GM23338 (cell line): ENCODE measurements at regions not wholly inside any gene's neighbourhood (a gene's known extent, or its start where the extent isn't known, plus 50 kb on each side); places are given as distances from the start of the nearest gene placed in this dataset.

Experiments
- ATAC-seq: fragments of 200-7000 bp; cut with Tn5 transposase; 3 replicates; pipeline ENCODE4 v1.9.1; 2020
- DNase-seq: peaks from one replicate; pipeline ENCODE4 v3.0.0-alpha.2; 2015; ENCODE audit warnings: low spot score
- H2AFZ ChIP-seq: fragments of 200-600 bp; sonication (generic); 2 replicates; pipeline ENCODE4 v1.8.0; 2016; ENCODE audit warnings: antibody characterized with exemption, mild to moderate bottlenecking, moderate library complexity
- H3F3A ChIP-seq: fragments of 200-600 bp; sonication (generic); replicated peaks from 2 replicates; pipeline ENCODE4 v1.8.0; 2017; ENCODE audit warnings: antibody characterized with exemption, mixed run types, low read depth
- H3K27ac ChIP-seq: fragments of 200-600 bp; sonication (generic); 2 replicates; pipeline ENCODE4 v1.6.1; 2016; ENCODE audit warnings: low read depth
- H3K27me3 ChIP-seq: fragments of 200-600 bp; sonication (generic); 2 replicates; pipeline ENCODE4 v1.8.0; 2016; ENCODE audit warnings: mild to moderate bottlenecking, mixed run types, moderate library complexity; ENCODE audit not compliant: insufficient read depth
- H3K36me3 ChIP-seq: fragments of 200-600 bp; sonication (generic); 2 replicates; pipeline ENCODE4 v1.8.0; 2016; ENCODE audit warnings: mild to moderate bottlenecking; ENCODE audit not compliant: insufficient read depth
- H3K4me1 ChIP-seq: fragments of 200-600 bp; sonication (generic); 2 replicates; pipeline ENCODE4 v1.8.0; 2016; ENCODE audit warnings: mild to moderate bottlenecking, moderate library complexity; ENCODE audit not compliant: insufficient read depth
- H3K4me2 ChIP-seq: fragments of 200-600 bp; sonication (generic); 2 replicates; pipeline ENCODE4 v1.7.1; 2017; ENCODE audit warnings: mixed run types
- H3K4me3 ChIP-seq: fragments of 200-600 bp; sonication (generic); 2 replicates; pipeline ENCODE4 v1.6.1; 2016; ENCODE audit warnings: mixed run types
- H3K79me2 ChIP-seq: fragments of 200-600 bp; sonication (generic); replicated peaks from 2 replicates; pipeline ENCODE4 v1.8.0; 2017; ENCODE audit warnings: mild to moderate bottlenecking; ENCODE audit not compliant: insufficient read depth
- H3K9me2 ChIP-seq: fragments of 200-600 bp; sonication (generic); 2 replicates; pipeline ENCODE4 v1.8.0; 2017; ENCODE audit not compliant: insufficient read depth
- H4K20me1 ChIP-seq: fragments of 200-600 bp; sonication (generic); replicated peaks from 2 replicates; pipeline ENCODE4 v1.8.0; 2017; ENCODE audit warnings: mild to moderate bottlenecking; ENCODE audit not compliant: insufficient read depth
- H3K27ac Mint-ChIP-seq: 2 replicates; pipeline ENCODE4 v1.8.0; 2020; ENCODE audit warnings: inconsistent platforms, mild to moderate bottlenecking, moderate library complexity, mixed read lengths
- H3K27me3 Mint-ChIP-seq: 3 replicates; pipeline ENCODE4 v1.8.0; 2022; ENCODE audit warnings: low read depth, mild to moderate bottlenecking, moderate library complexity, mixed read lengths, inconsistent platforms; ENCODE audit not compliant: insufficient read depth, poor library complexity
- H3K36me3 Mint-ChIP-seq: 3 replicates; pipeline ENCODE4 v1.8.0; 2021; ENCODE audit warnings: low read depth, mild to moderate bottlenecking, inconsistent platforms, moderate library complexity, mixed read lengths
- H3K4me1 Mint-ChIP-seq: 3 replicates; pipeline ENCODE4 v1.8.0; 2020; ENCODE audit warnings: mild to moderate bottlenecking, inconsistent platforms, mixed read lengths
- H3K4me3 Mint-ChIP-seq: 3 replicates; pipeline ENCODE4 v1.8.0; 2021; ENCODE audit warnings: moderate library complexity, mild to moderate bottlenecking, inconsistent platforms, mixed read lengths
- H3K9me3 Mint-ChIP-seq: 3 replicates; pipeline ENCODE4 v1.8.0; 2020; ENCODE audit warnings: moderate library complexity, mild to moderate bottlenecking, inconsistent platforms, mixed read lengths
- CREB1 ChIP-seq: fragments of 250-450 bp; sonication (Bioruptor Pico); IDR thresholded peaks from 2 replicates; pipeline ENCODE4 v1.5.0; 2020; ENCODE audit warnings: low read depth, mild to moderate bottlenecking, moderate library complexity
- CTCF ChIP-seq, 2 experiments: fragments of 200-600 bp in 1 of 2; sonication (generic) in 1 of 2; conservative IDR thresholded peaks; 2 replicates each; pipeline versions ENCODE4 v1.5.1 to v1.6.1; 2016 to 2017; ENCODE audit warnings: antibody characterized with exemption in 2 of 2, low read depth in 2 of 2, mild to moderate bottlenecking in 2 of 2, moderate library complexity in 1 of 2
- EZH2phosphoT487 ChIP-seq: fragments of 200-600 bp; sonication (generic); IDR thresholded peaks from one replicate; pipeline ENCODE4 v1.8.1; 2018; ENCODE audit warnings: antibody characterized with exemption; ENCODE audit not compliant: unreplicated experiment
- NANOG ChIP-seq: IDR thresholded peaks from 2 replicates; pipeline ENCODE4 v1.6.1; 2016; ENCODE audit warnings: antibody characterized with exemption, borderline replicate concordance
- POLR2AphosphoS5 ChIP-seq: IDR thresholded peaks from 2 replicates; pipeline ENCODE4 v1.6.1; 2016; ENCODE audit warnings: antibody characterized with exemption, low read depth
- STAT1 ChIP-seq: IDR thresholded peaks from one replicate; pipeline ENCODE4 v1.6.1; 2016; ENCODE audit warnings: antibody characterized with exemption; ENCODE audit not compliant: unreplicated experiment
- ZNF114 ChIP-seq: fragments of 250-450 bp; sonication (Bioruptor Pico); IDR thresholded peaks from 2 replicates; pipeline ENCODE4 v1.5.0; 2020; ENCODE audit warnings: mild to moderate bottlenecking, moderate library complexity
- ZNF331 ChIP-seq: fragments of 250-450 bp; sonication (Bioruptor Pico); IDR thresholded peaks from 2 replicates; pipeline ENCODE4 v1.5.0; 2020; ENCODE audit warnings: low read depth, mild to moderate bottlenecking, moderate library complexity
- ZNF462 ChIP-seq: fragments of 250-450 bp; sonication (Bioruptor Pico); IDR thresholded peaks from 2 replicates; pipeline ENCODE4 v1.5.0; 2020; ENCODE audit warnings: mild to moderate bottlenecking, moderate library complexity

GRCh38 chr12:61750604-61751003 lies 509.6 kb upstream of the USP15 start (continued):
- TF ChIP-seq ZNF462 (CRISPR knock-in tag) (no peak), CREB1 (CRISPR knock-in tag) (no peak), EZH2phosphoT487 (no peak), NANOG (no peak), POLR2AphosphoS5 (no peak)

GRCh38 chr12:61754214-61754613 lies 506.0 kb upstream of the USP15 start:
- no peaks in the 10 kb centered on the region for H3K36me3 ChIP-seq
- no peaks in the 10 kb centered on the region for H3K9me3 Mint-ChIP-seq
- H3K9me2 ChIP-seq = no peaks in the 10 kb centered on the region; the same call in 1 of the 2 replicates
- no peaks in the 10 kb centered on the region for H3K36me3 Mint-ChIP-seq
- no peak overlapping the region for H3K4me2 ChIP-seq
- H3K27me3 ChIP-seq = no peaks in the 10 kb centered on the region
- no peaks in the 10 kb centered on the region for H3F3A ChIP-seq
- H2AFZ ChIP-seq = no peak overlapping the region
- no peaks in the 10 kb centered on the region for H3K27me3 Mint-ChIP-seq
- no peaks in the 10 kb centered on the region for H4K20me1 ChIP-seq
- H3K27ac ChIP-seq = no peak overlapping the region
- no peak for ATAC-seq
- H3K27ac Mint-ChIP-seq = no peak overlapping the region
- no peak overlapping the region for H3K4me3 Mint-ChIP-seq
- H3K79me2 ChIP-seq = no peaks in the 10 kb centered on the region
- H3K4me1 ChIP-seq = no peaks in the 10 kb centered on the region
- H3K4me3 ChIP-seq = no peak overlapping the region
- H3K4me1 Mint-ChIP-seq = no peaks in the 10 kb centered on the region
- DNase-seq = no peak
- TF ChIP-seq CREB1 (CRISPR knock-in tag) (no peak), EZH2phosphoT487 (no peak), NANOG (no peak), POLR2AphosphoS5 (no peak), ZNF331 (CRISPR knock-in tag) (no peak), ZNF114 (no peak), CTCF (conservative IDR thresholded peaks at IDR 0.05; ENCODE audit: low read depth in 2 of 2) (no peak), STAT1 (no peak)
